OCI-LY3 (cell line): ENCODE measurements at regions not wholly inside any gene's neighbourhood (a gene's known extent, or its start where the extent isn't known, plus 50 kb on each side); places are given as distances from the start of the nearest gene placed in this dataset.

Experiments used
- EZH2phosphoT487 ChIP-seq: fragments of 200-600 bp; shearing (Covaris generic); IDR thresholded peaks from 2 replicates; pipeline ENCODE4 v1.6.1; 2018; ENCODE audit warnings: antibody characterized with exemption, mixed run types, low read depth
- TF ChIP-seq, protein P1 (sequence below): fragments of 200-600, 300-600 bp; sonication (generic); IDR thresholded peaks from 2 replicates; pipeline ENCODE4 v1.5.1; 2014; ENCODE audit warnings: antibody characterized with exemption, low read length, low read depth

DNA sequence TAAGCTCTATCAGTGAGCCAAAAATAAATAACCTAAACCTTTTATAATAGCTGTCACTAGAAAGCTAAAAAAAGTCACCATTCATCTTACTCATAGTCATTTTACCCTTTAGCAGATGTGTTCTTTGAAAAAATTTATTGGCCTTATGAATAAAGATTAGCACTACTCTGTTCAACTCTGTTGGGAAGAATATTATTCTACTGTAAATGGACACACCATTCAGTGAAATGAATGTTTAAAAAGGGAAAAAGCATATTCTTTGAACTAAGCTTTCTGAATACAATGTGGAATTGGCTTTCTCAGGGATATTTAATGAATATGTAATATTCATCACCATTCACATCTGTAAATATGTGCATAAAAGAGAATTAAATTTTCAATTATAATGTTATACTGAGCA, 422.0 kb downstream of the CBLN2 start:
- TF ChIP-seq, protein P1, sequence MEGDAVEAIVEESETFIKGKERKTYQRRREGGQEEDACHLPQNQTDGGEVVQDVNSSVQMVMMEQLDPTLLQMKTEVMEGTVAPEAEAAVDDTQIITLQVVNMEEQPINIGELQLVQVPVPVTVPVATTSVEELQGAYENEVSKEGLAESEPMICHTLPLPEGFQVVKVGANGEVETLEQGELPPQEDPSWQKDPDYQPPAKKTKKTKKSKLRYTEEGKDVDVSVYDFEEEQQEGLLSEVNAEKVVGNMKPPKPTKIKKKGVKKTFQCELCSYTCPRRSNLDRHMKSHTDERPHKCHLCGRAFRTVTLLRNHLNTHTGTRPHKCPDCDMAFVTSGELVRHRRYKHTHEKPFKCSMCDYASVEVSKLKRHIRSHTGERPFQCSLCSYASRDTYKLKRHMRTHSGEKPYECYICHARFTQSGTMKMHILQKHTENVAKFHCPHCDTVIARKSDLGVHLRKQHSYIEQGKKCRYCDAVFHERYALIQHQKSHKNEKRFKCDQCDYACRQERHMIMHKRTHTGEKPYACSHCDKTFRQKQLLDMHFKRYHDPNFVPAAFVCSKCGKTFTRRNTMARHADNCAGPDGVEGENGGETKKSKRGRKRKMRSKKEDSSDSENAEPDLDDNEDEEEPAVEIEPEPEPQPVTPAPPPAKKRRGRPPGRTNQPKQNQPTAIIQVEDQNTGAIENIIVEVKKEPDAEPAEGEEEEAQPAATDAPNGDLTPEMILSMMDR = no peak
- no peak for TF ChIP-seq EZH2phosphoT487
